ENCODE measurements at regions not wholly inside any gene's neighbourhood (a gene's known extent, or its start where the extent isn't known, plus 50 kb on each side); places are given as distances from the start of the nearest gene placed in this dataset.

DNA sequence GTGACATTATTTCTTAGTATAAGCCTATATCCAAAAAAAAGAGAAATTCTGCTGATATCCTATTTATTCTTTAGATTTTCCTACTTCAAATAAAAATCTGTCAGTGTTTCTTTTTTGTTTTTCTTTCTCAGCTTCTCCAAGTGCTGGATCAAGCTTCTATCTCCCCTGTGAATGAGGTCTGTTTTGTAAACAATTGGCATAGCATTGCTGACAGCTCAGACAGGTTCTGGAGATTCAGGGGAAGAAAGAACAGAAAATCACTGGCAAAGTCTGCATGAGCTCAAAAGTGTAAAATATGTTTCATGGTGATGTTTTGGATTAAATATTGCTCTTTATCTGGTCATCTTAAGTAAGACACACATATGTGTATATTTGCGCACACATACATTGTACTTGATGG lies 492.0 kb upstream of the IGFBP7 start:
- TF ChIP-seq POLR2A (IDR thresholded peaks at IDR 0.05; ENCODE audit: low read length) (no peak), GATA1 (IDR thresholded peaks at IDR 0.05; ENCODE audit: low read depth, low read length) (no peak)
